OCI-LY7 (cell line): ENCODE measurements at regions not wholly inside any gene's neighbourhood (a gene's known extent, or its start where the extent isn't known, plus 50 kb on each side); places are given as distances from the start of the nearest gene placed in this dataset.

ENCODE experiments used
- CTCF ChIP-seq: fragments of 200-600 bp; sonication (generic); conservative IDR thresholded peaks from 2 replicates; pipeline ENCODE4 v1.5.1; 2014; ENCODE audit warnings: mild to moderate bottlenecking, antibody characterized with exemption, low read length, moderate library complexity, mixed read lengths
- EZH2phosphoT487 ChIP-seq: fragments of 200-600 bp; sonication (generic); IDR thresholded peaks from 2 replicates; pipeline ENCODE4 v1.6.1; 2018; ENCODE audit warnings: low read depth, borderline replicate concordance, mild to moderate bottlenecking, mixed run types, antibody characterized with exemption, low read length, moderate library complexity, mixed read lengths

- TF ChIP-seq CTCF (no peak), EZH2phosphoT487 (no peak)
Observed at GRCh38 chr16:79809376-79809775, 208.8 kb upstream of the MAF start.
